GM12865 (cell line): ENCODE measurements at regions not wholly inside any gene's neighbourhood (a gene's known extent, or its start where the extent isn't known, plus 50 kb on each side); places are given as distances from the start of the nearest gene placed in this dataset.
"Not testable (repeated sequence)": the region's sequence is repeated elsewhere in the genome, so short reads cannot be mapped to it uniquely, and the experiment has no call there.

Source experiments
- DNase-seq: peaks from one replicate; pipeline ENCODE4 v3.0.0; 2010; ENCODE audit warnings: low read depth
- H3K4me3 ChIP-seq: 2 replicates; pipeline ENCODE4 v1.5.1; 2011; ENCODE audit warnings: mild to moderate bottlenecking, low read depth, low read length, control low read depth
- CTCF ChIP-seq: IDR thresholded peaks from 2 replicates; pipeline ENCODE4 v1.5.1; 2011; ENCODE audit warnings: low read length, control low read depth, low read depth, inconsistent platforms; ENCODE audit not compliant: insufficient read depth; ENCODE audit errors: missing control alignments

GRCh38 chr5:101271416-101271815, 368.3 kb upstream of the ST8SIA4 start:
- no peak for DNase-seq
- TF ChIP-seq CTCF: no peak
- no peak overlapping the region for H3K4me3 ChIP-seq

DNA sequence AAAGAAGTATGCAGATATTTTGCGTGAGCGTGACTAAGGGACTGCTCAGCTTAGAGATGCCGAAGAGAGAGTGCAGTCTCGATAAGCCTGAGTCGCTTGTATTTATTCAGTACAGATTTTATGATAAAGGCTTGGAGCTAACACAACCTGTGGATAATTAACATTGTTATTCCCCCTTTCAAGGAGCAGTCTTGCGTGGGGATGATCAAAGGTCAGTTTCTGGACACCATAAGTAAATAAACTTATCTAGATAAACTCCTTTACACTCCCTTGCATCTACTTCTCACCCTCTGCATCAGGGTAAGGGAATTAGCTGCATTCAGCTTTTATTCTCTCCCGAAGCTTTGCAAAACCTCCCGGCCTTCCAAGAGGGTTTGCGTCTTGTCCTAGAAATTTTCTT, 357.8 kb upstream of the ST8SIA4 start:
- no peak overlapping the region for H3K4me3 ChIP-seq
- no peak for DNase-seq
- no peak for TF ChIP-seq CTCF

- no peak for TF ChIP-seq CTCF
- no peak for DNase-seq
- H3K4me3 ChIP-seq: no peak overlapping the region
Measured at GRCh38 chr5:101253096-101253495, 350.0 kb upstream of the ST8SIA4 start.

DNA sequence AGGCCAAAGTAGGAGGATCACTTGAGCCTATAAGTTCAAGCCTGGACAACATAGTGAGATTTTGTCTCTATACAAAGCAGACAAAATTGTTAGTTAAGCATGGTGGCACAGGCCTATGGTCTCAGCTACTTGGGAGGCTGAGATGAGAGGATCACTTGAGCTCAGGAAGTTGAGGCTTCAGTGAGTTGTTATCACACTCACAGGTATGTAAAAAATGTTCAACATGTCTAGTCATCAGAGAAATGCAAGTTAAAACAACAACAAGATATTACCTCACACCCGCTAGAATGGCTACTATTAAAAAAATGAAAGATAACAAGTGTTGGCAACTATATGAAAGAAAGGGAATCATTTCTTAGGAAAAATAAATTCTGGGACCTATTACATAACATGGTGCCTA, 341.5 kb upstream of the ST8SIA4 start:
- no peak for DNase-seq
- no peak overlapping the region for H3K4me3 ChIP-seq
- TF ChIP-seq CTCF: no peak

DNA sequence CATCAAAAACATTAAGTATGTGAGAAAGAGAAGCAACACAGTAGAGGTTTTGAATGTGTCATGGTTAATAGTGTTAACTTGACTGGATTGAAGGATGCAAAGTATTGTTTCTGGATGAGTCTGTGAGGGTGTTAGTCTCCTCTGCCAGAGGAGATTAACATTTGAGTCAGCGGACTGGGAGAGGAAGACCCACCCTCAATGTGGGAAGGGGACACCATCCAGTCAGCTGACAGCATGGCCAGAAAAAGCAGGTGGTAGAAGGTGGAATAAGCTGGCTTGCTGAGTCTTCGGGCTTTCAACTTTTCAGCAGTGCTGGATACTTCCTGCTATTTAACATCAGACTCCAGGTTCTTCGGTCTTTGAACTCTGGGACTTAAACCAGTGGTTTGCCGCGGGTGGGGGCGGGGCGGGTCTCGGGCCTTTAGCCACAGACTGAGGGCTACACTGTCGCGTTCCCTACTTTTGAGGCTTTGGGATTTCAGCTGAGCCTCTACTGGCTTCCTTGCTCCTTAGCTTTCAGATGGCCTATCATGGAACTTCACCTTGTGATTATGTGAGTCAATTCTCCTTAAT, 309.9 kb upstream of the ST8SIA4 start:
- no peak for DNase-seq
- TF ChIP-seq CTCF: no peak
- no peak overlapping the region for H3K4me3 ChIP-seq

GRCh38 chr5:101206534-101206933, 303.5 kb upstream of the ST8SIA4 start:
- TF ChIP-seq CTCF: no peak
- DNase-seq: no peak
- H3K4me3 ChIP-seq: no peak overlapping the region

- H3K4me3 ChIP-seq, DNase-seq: not testable (repeated sequence)
Measured at GRCh38 chr5:101205065-101205464, 302.0 kb upstream of the ST8SIA4 start.

DNA sequence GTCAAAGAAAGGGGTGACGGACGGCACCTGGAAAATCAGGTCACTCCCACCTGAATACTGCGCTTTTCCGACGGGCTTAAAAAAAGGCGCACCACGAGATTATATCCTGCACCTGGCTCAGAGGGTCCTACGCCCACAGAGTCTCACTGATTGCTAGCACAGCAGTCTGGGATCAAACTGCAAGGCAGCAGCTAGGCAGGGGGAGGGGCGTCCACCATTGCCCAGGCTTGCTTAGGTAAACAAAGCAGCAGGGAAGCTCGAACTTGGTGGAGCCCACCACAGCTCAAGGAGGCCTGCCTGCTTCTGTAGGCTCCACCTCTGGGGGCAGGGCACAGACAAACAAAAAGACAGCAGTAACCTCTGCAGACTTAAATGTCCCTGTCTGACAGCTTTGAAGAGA, 277.3 kb upstream of the ST8SIA4 start:
- H3K4me3 ChIP-seq, DNase-seq: not testable (repeated sequence)
